Keratinocyte (primary cell): ENCODE measurements at regions not wholly inside any gene's neighbourhood (a gene's known extent, or its start where the extent isn't known, plus 50 kb on each side); places are given as distances from the start of the nearest gene placed in this dataset.

Source experiments
- CTCF ChIP-seq, 3 experiments: IDR thresholded peaks in 1 of 3; conservative IDR thresholded peaks in 1 of 3; optimal IDR thresholded peaks in 1 of 3; 2 replicates in 2 of 3; 3 replicates in 1 of 3; pipeline versions ENCODE3 to v1.5.1; 2011; ENCODE audit warnings: low read length in 3 of 3, mild to moderate bottlenecking in 3 of 3, moderate library complexity in 2 of 3, control low read depth in 1 of 3, inconsistent platforms in 1 of 3; ENCODE audit not compliant: insufficient read depth in 2 of 3; ENCODE audit errors: extremely low read depth in 1 of 3
- EZH2 ChIP-seq: IDR thresholded peaks from one replicate; pipeline ENCODE4 v1.6.1; 2012; ENCODE audit warnings: inconsistent platforms, mild to moderate bottlenecking, low read length, moderate library complexity

DNA sequence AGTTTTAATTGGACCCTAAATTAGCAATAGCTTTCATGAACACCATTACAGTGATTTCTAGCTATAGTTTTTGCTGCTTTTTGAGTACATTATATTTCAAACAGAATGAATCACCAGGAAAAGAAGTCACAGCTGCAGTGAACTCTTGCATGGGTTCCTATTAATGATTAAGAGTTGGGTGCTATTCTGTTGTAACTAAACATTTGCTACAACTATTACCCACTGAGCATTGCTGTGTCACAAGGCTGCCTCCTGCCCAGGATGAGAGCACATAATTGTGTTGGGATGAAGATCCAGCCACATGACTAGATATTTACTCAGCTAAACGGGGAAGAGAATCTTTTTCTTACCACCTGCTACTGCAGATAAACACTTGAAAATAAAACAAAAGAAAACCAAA lies 152.7 kb downstream of the GXYLT1 start:
- TF ChIP-seq CTCF (optimal IDR thresholded peaks at IDR 0.05 in 1 of 3, IDR thresholded peaks at IDR 0.05 in 1 of 3, conservative IDR thresholded peaks at IDR 0.05 in 1 of 3; ENCODE audit: extremely low read depth in 1 of 3, insufficient read depth in 2 of 3, low read length in 3 of 3) (no peak), EZH2 (no peak)
